NB4 (cell line): ENCODE measurements at regions not wholly inside any gene's neighbourhood (a gene's known extent, or its start where the extent isn't known, plus 50 kb on each side); places are given as distances from the start of the nearest gene placed in this dataset.
A peak's percentile ranks its signal among the peaks of the same experiment; 100 is the strongest.

ENCODE experiments used
- DNase-seq: peaks from one replicate; pipeline ENCODE4 v3.0.0; 2010; ENCODE audit warnings: low read depth
- H3K4me3 ChIP-seq: one replicate; pipeline ENCODE4 v1.5.1; 2011; ENCODE audit warnings: mild to moderate bottlenecking, low read depth, low read length, moderate library complexity
- MYC ChIP-seq: IDR thresholded peaks from 2 replicates; pipeline ENCODE4 v1.6.1; 2011; ENCODE audit warnings: low read depth, low read length
- POLR2A ChIP-seq: IDR thresholded peaks from 2 replicates; pipeline ENCODE4 v1.6.1; 2011; ENCODE audit warnings: mild to moderate bottlenecking; ENCODE audit not compliant: insufficient read length; ENCODE audit errors: extremely low read depth
- TF ChIP-seq, protein P1 (sequence below): IDR thresholded peaks from 2 replicates; pipeline ENCODE4 v1.6.1; 2011; ENCODE audit warnings: low read depth, low read length
- TF ChIP-seq, protein P2 (sequence below): IDR thresholded peaks from one replicate; pipeline ENCODE4 v1.5.1; 2012; ENCODE audit warnings: low read depth, low read length

DNA sequence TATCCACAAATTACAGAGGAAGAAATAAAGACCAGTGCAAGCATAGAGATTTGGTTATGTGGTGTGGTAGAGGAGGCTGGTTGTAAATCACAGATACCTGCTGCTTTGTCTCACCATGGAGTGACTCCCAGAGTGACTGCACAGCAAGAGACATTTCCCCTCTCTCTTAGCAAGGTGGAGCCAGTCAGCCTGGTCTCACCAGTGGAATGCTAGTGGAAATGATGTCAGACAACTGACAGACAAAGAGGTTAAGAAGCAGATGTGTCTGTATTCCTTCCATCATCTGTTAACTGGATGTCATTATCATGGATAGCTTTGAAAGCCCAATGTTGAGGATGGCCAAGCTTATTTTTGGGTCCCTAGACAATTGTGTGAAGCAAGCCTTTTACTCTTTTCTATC is 509.4 kb upstream of the SEMA6A start:
- H3K4me3 ChIP-seq = no peak overlapping the region
- TF ChIP-seq, protein P1, sequence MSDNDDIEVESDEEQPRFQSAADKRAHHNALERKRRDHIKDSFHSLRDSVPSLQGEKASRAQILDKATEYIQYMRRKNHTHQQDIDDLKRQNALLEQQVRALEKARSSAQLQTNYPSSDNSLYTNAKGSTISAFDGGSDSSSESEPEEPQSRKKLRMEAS = no peak
- no peak for TF ChIP-seq MYC
- TF ChIP-seq, protein P2, sequence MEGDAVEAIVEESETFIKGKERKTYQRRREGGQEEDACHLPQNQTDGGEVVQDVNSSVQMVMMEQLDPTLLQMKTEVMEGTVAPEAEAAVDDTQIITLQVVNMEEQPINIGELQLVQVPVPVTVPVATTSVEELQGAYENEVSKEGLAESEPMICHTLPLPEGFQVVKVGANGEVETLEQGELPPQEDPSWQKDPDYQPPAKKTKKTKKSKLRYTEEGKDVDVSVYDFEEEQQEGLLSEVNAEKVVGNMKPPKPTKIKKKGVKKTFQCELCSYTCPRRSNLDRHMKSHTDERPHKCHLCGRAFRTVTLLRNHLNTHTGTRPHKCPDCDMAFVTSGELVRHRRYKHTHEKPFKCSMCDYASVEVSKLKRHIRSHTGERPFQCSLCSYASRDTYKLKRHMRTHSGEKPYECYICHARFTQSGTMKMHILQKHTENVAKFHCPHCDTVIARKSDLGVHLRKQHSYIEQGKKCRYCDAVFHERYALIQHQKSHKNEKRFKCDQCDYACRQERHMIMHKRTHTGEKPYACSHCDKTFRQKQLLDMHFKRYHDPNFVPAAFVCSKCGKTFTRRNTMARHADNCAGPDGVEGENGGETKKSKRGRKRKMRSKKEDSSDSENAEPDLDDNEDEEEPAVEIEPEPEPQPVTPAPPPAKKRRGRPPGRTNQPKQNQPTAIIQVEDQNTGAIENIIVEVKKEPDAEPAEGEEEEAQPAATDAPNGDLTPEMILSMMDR = no peak
- no peak for TF ChIP-seq POLR2A
- DNase-seq = no peak

- no peak overlapping the region for H3K4me3 ChIP-seq
- no peak for DNase-seq
- TF ChIP-seq, protein P1 = no peak
- TF ChIP-seq POLR2A (no peak), MYC (no peak)
- TF ChIP-seq, protein P2 = no peak
Observed at GRCh38 chr5:117082977-117083376, 508.4 kb upstream of the SEMA6A start.

DNA sequence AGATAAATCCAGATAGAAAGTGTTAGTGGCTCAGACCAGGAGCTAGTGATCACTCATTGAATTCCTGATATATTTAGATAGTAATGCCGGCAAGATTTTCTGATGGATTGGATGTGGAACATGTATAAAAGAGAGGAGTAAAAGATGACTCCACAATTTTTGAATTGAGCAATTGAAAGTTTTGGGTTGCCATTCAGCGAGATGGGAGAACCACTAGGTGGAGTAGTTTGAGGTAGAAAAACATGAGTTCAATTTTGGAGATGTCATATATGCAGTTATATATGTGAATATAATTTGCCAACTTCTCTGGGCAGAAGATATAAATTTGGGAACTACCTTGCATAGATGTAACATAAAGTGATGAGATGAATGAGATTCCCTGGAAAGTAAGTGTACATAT is 502.5 kb upstream of the SEMA6A start:
- TF ChIP-seq, protein P2 = peak; percentile 39
- no peak for TF ChIP-seq POLR2A
- no peak for TF ChIP-seq MYC
- H3K4me3 ChIP-seq = no peak overlapping the region
- peak; percentile 14 for DNase-seq

GRCh38 chr5:117072439-117072838 is 497.8 kb upstream of the SEMA6A start:
- TF ChIP-seq POLR2A = no peak
- TF ChIP-seq MYC = no peak
- TF ChIP-seq, protein P1 = no peak
- TF ChIP-seq, protein P2 = no peak
- no peak for DNase-seq
- H3K4me3 ChIP-seq = no peak overlapping the region

GRCh38 chr5:117065800-117066199 is 491.2 kb upstream of the SEMA6A start:
- TF ChIP-seq, protein P2 = no peak
- TF ChIP-seq POLR2A (no peak), MYC (no peak)
- TF ChIP-seq, protein P1 = no peak
- H3K4me3 ChIP-seq = no peak overlapping the region
- DNase-seq = no peak

- H3K4me3 ChIP-seq = no peak overlapping the region
- DNase-seq = no peak
- TF ChIP-seq, protein P2 = no peak
- TF ChIP-seq MYC (no peak), POLR2A (no peak)
- TF ChIP-seq, protein P1 = no peak
Observed at GRCh38 chr5:117065161-117065560, 490.5 kb upstream of the SEMA6A start.
